Activated naive CD4-positive, alpha-beta T cell treated with anti-CD3 and anti-CD28 coated beads, Interleukin-2, amount 50 U/mL, for 24 hours (primary cell): ENCODE measurements at regions not wholly inside any gene's neighbourhood (a gene's known extent, or its start where the extent isn't known, plus 50 kb on each side); places are given as distances from the start of the nearest gene placed in this dataset.

Experiments
- H3K27ac Mint-ChIP-seq: one replicate; pipeline ENCODE4 v1.8.0; 2021; ENCODE audit warnings: mild to moderate bottlenecking, mixed read lengths
- H3K27me3 Mint-ChIP-seq: one replicate; pipeline ENCODE4 v1.8.0; 2021; ENCODE audit warnings: mixed read lengths
- H3K36me3 Mint-ChIP-seq: one replicate; pipeline ENCODE4 v1.8.0; 2021; ENCODE audit warnings: mixed read lengths
- H3K4me1 Mint-ChIP-seq: one replicate; pipeline ENCODE4 v1.8.0; 2021; ENCODE audit warnings: mixed read lengths
- H3K4me3 Mint-ChIP-seq: one replicate; pipeline ENCODE4 v1.8.0; 2021; ENCODE audit warnings: mild to moderate bottlenecking, mixed read lengths
- H3K9me3 Mint-ChIP-seq: one replicate; pipeline ENCODE4 v1.8.0; 2021; ENCODE audit warnings: mixed read lengths

DNA sequence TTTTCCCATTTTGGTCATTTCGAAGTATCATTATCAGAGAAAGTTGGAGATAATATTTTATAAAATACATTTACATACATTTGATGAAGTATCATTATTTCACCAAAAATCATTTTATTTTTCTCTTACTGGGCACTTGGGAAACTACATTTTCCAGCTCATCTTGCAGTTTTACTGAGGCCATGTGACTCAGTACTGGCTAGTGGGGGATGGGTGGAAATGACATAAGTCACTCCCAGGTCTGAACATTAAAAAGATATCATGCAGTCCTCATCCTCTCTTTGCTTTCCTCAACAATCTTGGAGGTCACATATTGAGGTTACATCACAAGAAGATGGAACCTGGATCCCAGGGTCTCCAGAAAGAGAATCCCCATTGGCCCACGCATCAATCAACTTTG is 84.1 kb downstream of the CD24 start:
- no peaks in the 10 kb centered on the region for H3K9me3 Mint-ChIP-seq
- H3K36me3 Mint-ChIP-seq = no peaks in the 10 kb centered on the region

DNA sequence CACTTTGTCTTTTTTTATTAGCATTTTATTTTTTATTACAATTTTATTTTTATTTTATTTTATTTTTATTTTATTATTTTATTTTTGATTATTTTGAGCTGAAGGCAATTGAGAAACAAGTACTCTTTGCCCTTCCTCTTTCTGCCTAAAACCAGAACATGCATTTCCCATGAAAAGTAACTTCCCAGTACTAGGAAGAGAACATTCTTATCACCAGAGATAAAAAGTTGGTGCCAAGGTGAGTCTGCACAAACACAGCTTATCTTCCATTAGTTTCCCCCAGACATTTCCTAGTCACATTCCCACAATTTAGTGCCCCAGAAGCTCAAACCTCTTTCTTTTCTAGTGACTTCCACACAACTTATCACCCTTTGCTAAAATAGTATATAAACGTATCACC is 84.8 kb downstream of the CD24 start:
- Mint-ChIP-seq H3K27ac (no peak overlapping the region), H3K4me3 (no peak overlapping the region), H3K36me3 (no peaks in the 10 kb centered on the region), H3K9me3 (no peaks in the 10 kb centered on the region), H3K4me1 (no peaks in the 10 kb centered on the region), H3K27me3 (peaks cover 19% of the 10 kb centered on the region)

More for the DNA sequence above, 84.1 kb downstream of the CD24 start:
- Mint-ChIP-seq H3K4me3 (no peak overlapping the region), H3K27ac (no peak overlapping the region), H3K4me1 (no peaks in the 10 kb centered on the region), H3K27me3 (peaks cover 19% of the 10 kb centered on the region)

GRCh38 chr6:106886922-106887797 is 87.4 kb downstream of the CD24 start:
- Mint-ChIP-seq H3K9me3 (no peaks in the 10 kb centered on the region), H3K36me3 (no peaks in the 10 kb centered on the region), H3K27ac (no peak overlapping the region), H3K4me1 (no peaks in the 10 kb centered on the region), H3K4me3 (no peak overlapping the region), H3K27me3 (peaks cover 15% of the 10 kb centered on the region)

GRCh38 chr6:106886081-106886843 is 88.3 kb downstream of the CD24 start:
- no peaks in the 10 kb centered on the region for H3K9me3 Mint-ChIP-seq
- no peak overlapping the region for H3K4me3 Mint-ChIP-seq
- H3K27ac Mint-ChIP-seq = no peak overlapping the region
- peaks cover 14% of the 10 kb centered on the region for H3K27me3 Mint-ChIP-seq
- no peaks in the 10 kb centered on the region for H3K4me1 Mint-ChIP-seq
- no peaks in the 10 kb centered on the region for H3K36me3 Mint-ChIP-seq

DNA sequence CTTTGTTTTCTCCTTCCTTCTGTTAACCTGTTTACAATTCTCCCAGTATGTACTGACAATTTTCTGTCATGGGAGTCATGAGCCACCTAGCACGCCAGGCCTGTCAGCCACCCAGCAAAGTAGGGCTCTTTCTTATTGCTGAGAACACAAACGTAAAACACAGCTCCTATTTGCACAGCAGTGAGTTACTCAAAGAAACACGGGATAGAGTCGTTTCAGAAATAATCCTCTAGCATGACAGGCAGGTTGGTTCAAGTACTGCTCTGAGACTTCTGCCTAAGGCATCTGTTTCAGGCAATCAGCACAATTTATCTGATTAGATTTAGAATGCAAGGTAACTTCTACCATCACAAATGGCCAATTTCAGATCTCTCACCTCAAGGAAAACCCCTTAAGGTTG is 88.8 kb downstream of the CD24 start:
- Mint-ChIP-seq H3K9me3 (no peaks in the 10 kb centered on the region), H3K36me3 (no peaks in the 10 kb centered on the region), H3K27ac (no peak overlapping the region), H3K4me1 (no peaks in the 10 kb centered on the region), H3K27me3 (peaks cover 14% of the 10 kb centered on the region), H3K4me3 (no peak overlapping the region)

- Mint-ChIP-seq H3K4me3 (no peak overlapping the region), H3K4me1 (no peaks in the 10 kb centered on the region), H3K27ac (no peak overlapping the region), H3K9me3 (no peaks in the 10 kb centered on the region), H3K36me3 (no peaks in the 10 kb centered on the region), H3K27me3 (peaks cover 7% of the 10 kb centered on the region)
These were observed 90.0 kb downstream of the CD24 start for GRCh38 chr6:106884576-106884975.

- Mint-ChIP-seq H3K9me3 (no peaks in the 10 kb centered on the region), H3K4me3 (no peak overlapping the region), H3K27ac (no peak overlapping the region), H3K27me3 (peaks cover 8% of the 10 kb centered on the region), H3K36me3 (no peaks in the 10 kb centered on the region), H3K4me1 (no peaks in the 10 kb centered on the region)
These were observed 90.7 kb downstream of the CD24 start for GRCh38 chr6:106883808-106884262.

GRCh38 chr6:106882601-106883518 is 91.7 kb downstream of the CD24 start:
- Mint-ChIP-seq H3K4me1 (no peaks in the 10 kb centered on the region), H3K36me3 (no peaks in the 10 kb centered on the region), H3K27me3 (peaks cover 2% of the 10 kb centered on the region), H3K9me3 (no peaks in the 10 kb centered on the region), H3K27ac (no peak overlapping the region), H3K4me3 (no peak overlapping the region)

GRCh38 chr6:106882138-106882537 is 92.4 kb downstream of the CD24 start:
- Mint-ChIP-seq H3K4me1 (no peaks in the 10 kb centered on the region), H3K9me3 (peaks cover 1% of the 10 kb centered on the region), H3K36me3 (no peaks in the 10 kb centered on the region), H3K4me3 (no peak overlapping the region), H3K27me3 (peaks cover 2% of the 10 kb centered on the region), H3K27ac (no peak overlapping the region)

DNA sequence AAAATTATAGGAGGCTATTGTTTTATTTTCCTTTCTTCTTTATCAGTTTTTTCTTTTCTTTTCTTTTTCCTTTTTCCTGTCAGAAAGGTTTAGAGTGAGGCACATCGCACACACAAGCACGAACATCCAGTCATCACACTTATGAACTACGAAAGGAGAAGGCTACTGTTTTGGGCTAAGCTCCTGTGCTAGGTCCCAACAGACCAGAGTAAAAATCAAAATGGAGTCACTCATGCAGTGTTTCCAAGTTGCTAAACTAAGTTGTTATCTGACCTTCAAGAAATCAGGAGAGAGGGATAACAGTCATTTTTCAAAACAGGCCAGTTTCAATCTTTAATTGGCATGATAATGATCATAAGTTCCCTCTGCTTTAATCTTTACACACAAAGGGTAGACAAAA is 93.6 kb downstream of the CD24 start:
- no peak overlapping the region for H3K27ac Mint-ChIP-seq
- no peak overlapping the region for H3K4me3 Mint-ChIP-seq
- H3K9me3 Mint-ChIP-seq = peaks cover 6% of the 10 kb centered on the region
- no peaks in the 10 kb centered on the region for H3K4me1 Mint-ChIP-seq
- no peaks in the 10 kb centered on the region for H3K36me3 Mint-ChIP-seq
- H3K27me3 Mint-ChIP-seq = peaks cover 4% of the 10 kb centered on the region

- H3K36me3 Mint-ChIP-seq = no peaks in the 10 kb centered on the region
- peaks cover 6% of the 10 kb centered on the region for H3K9me3 Mint-ChIP-seq
- no peaks in the 10 kb centered on the region for H3K4me1 Mint-ChIP-seq
- H3K27ac Mint-ChIP-seq = no peak overlapping the region
- peaks cover 3% of the 10 kb centered on the region for H3K27me3 Mint-ChIP-seq
- no peak overlapping the region for H3K4me3 Mint-ChIP-seq
These were observed 98.7 kb downstream of the CD24 start for GRCh38 chr6:106875782-106876321.

- Mint-ChIP-seq H3K27ac (no peak overlapping the region), H3K4me1 (no peaks in the 10 kb centered on the region), H3K9me3 (peaks cover 6% of the 10 kb centered on the region), H3K36me3 (no peaks in the 10 kb centered on the region), H3K4me3 (no peak overlapping the region), H3K27me3 (peaks cover 3% of the 10 kb centered on the region)
These were observed 100.0 kb downstream of the CD24 start for GRCh38 chr6:106874481-106874880.

DNA sequence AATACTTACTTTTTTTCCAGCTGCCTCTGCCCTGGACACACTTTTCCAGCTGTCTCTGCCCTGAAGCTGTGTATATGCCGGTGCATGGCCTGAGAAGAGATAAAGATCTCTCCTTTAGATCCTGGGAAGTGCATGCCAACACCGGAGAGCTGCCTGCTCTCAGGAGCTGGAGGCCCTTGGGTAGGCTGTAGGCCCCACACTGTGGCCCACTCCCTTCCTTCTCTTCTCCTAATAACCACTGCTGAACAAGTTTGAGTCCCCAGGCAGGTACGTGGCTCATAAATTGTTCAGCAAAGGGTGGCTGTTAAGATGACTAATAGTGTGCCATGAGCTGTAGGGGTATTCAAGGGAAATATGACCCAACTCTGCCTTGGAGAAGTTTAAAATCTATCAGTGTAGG is 102.5 kb downstream of the CD24 start:
- H3K27ac Mint-ChIP-seq = no peak overlapping the region
- no peaks in the 10 kb centered on the region for H3K4me1 Mint-ChIP-seq
- no peak overlapping the region for H3K4me3 Mint-ChIP-seq
- peaks cover 4% of the 10 kb centered on the region for H3K9me3 Mint-ChIP-seq
- H3K27me3 Mint-ChIP-seq = peaks cover 1% of the 10 kb centered on the region
- H3K36me3 Mint-ChIP-seq = no peaks in the 10 kb centered on the region

- no peaks in the 10 kb centered on the region for H3K9me3 Mint-ChIP-seq
- no peaks in the 10 kb centered on the region for H3K4me1 Mint-ChIP-seq
- H3K27ac Mint-ChIP-seq = no peak overlapping the region
- H3K27me3 Mint-ChIP-seq = no peaks in the 10 kb centered on the region
- no peak overlapping the region for H3K4me3 Mint-ChIP-seq
- no peaks in the 10 kb centered on the region for H3K36me3 Mint-ChIP-seq
These were observed 103.5 kb downstream of the CD24 start for GRCh38 chr6:106870824-106871717.
